COR-L47 (cell line): ENCODE measurements at regions not wholly inside any gene's neighbourhood (a gene's known extent, or its start where the extent isn't known, plus 50 kb on each side); places are given as distances from the start of the nearest gene placed in this dataset.

Experiments
- DNase-seq: peaks from one replicate; lab custom pipeline; 2025; lab: John Stamatoyannopoulos, UW

DNA sequence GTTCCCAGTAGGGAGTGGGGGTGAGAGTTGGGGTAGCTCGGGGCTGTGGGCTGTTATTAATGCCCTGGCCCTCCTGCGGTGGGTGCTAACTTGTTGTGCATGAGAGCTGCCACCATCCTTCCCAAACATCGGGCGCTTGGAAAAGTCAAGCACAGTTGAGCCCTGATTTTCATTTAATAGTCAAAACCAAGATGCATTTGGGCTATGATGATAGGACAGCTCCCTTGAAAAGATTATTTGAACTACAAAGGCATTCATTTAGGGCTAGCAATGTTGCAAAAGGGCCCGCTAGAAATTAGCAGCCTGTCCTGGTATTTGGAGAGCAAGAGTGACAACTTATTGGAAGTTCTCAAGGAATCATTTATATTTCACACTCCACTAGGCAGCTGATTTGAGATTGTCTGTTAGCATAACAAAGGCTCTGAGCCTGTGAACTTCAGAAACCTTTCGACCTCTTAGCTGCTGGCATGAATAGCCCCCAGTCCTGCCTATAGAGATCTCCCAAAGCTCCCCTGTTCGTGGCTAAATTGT is 128.2 kb upstream of the TMEM161B start:
- no peak for DNase-seq

DNA sequence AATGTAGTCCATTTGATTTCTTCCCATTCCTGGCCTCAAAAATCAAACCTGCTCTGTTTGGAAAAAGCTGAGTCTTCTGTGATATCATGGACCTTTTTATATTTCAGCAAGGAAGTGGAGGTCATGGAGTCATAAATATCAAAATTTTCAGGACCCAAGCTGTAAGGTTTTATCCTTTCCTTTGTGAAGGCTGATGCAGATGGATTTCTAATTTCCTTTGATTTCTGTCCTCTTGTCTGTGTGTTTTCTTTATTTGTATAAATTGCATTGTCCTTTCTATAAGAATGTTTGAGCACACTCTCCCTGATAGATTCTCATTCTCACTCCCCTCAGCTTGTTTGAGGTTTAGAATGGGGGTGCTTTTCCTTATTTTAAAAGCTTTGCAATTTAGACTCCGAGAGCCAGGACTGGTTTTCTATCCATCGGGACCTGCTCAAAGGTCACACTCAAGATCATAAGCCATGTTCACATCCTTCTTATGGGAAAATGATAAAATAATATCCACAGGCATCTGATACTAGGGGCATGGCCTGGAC is 127.4 kb upstream of the TMEM161B start:
- no peak for DNase-seq

DNA sequence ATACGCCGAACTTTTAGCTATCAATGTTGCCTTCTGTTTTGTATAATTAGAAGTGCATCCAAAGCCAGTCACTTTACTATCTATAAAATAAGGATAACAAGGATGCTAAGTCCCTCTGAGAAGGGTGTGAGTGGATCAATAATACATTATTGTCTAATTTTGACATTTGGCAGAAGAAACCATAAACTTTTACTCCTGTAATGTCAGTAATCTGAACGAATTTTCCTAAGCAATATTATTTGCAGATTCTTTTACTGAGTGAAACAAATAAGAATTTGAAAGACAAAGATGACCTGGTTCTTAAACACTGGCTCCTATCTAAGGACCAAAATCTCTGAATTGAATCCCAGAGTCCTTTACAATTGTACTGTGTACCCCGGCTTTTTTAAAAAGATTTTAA is 126.6 kb upstream of the TMEM161B start:
- no peak for DNase-seq

DNA sequence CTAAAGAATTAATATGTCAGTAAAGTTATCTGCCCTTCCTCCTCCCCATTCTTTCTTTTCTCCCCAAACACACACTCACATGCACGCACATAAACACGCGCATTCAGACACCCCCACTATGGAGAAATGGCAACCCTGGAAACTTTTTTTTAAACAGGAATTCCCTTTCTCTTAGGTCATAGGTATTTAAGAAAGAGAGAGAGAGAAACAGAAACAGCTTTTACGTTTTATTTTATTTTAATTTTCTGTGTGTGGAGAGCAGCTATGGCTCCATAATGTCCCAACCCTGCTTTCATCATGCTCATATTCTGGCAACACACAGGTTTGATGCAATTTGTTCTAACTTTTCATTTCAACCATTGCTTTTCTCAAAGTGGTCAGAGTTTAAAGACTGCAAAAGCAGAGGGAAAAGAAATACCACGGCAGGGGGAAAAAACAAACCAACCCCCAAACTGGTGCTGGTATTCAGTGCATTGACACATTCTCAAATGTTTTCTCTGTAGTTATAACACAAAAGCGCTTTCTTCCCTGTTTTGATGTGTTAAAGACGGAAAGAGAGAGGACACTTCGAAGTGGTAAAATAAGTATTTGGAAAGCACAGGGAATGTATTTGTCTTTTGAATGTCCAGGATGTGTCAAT is 126.0 kb upstream of the TMEM161B start:
- DNase-seq: no peak

DNA sequence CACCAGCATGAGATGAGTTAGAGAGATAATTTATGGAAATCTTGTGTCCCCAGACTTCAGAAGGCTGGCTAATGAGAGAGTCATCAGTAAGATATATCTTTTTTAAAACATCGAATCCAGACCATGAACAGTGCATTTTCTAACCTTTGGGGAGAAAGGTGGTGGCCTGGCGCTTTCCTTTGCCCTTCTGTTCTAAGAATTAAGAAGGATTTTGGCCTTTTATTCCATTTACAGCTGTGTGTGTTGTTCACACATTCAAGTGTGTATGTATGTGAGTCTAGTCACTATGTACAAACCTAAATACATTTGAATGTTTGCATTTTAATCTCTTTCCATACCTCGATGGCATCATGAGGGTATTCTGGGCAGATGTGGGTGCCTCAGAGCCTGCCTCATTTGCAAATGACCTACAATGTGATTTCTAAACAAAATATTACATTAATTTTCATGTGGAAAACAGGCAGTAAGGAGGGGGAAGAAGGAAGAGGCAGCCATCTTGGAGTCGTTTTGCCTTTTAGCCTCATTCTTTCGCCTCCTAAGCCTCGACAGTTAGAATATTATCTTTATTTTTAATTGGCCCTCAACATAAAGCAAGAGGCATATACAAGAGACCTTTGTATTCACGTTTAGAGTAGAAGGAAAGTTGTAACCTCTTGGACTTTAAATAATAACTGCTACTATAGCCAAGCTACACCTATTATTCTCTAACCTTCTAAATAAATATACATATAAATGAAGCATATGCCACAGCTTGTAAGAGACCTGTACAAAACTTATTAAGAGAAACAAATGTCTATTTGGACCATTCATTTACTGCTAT is 125.3 kb upstream of the TMEM161B start:
- no peak for DNase-seq

DNA sequence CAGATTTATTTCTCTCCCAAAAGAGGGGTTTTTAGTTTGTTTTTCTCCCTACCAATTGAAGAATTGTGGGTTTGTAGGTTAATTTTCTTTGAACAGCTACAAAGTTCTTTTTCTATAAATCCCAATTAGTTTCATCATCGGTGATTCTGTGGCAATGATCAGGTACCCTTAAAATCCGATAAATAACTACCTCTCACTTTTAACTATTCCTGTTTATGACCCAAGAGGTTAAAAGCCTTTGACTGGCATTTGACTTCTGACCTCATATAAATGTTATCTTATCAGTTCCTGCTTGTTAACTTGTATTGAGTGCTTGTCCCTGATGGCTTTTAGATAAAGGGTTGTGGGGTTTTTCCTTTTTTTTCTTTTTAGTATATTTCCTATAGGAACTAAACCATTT is 124.4 kb upstream of the TMEM161B start:
- no peak for DNase-seq

DNA sequence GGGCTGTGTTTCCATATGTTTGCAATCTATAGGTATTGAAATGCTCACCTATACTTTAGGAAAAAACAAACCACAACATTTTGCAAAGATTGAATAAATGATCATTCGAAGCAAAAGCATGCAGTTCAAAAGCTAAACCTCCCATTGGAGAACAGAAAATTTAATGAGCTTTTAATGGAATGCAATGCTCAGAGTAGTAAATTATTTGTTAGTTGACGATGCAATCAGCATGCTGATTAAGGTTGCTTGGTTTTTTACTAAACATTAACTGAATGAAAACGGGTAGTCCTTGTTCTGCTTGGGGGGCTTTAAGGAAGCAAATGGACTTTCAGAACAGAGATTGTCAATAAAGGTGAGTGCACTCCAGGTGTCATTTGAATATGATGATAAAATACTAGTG is 123.3 kb upstream of the TMEM161B start:
- no peak for DNase-seq

DNA sequence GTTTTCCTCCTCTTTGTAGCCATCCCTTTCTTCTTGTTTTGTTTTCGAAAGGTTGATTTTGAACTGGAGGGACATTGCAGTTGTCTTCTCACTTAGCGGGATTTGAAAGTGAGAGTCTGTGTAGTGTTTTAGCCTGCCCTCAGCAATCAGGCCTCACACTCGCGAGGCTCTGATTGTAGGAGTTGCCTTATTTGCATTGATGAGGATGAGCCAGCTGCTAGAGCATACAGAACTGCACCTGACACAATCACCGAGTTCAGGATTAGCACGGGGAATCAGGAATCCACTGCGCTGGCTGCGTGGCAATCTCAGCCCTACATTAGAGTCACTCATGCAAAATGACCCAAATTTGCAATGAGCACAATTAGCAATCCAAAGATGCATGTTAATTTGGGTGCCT is 122.5 kb upstream of the TMEM161B start:
- DNase-seq: no peak

DNA sequence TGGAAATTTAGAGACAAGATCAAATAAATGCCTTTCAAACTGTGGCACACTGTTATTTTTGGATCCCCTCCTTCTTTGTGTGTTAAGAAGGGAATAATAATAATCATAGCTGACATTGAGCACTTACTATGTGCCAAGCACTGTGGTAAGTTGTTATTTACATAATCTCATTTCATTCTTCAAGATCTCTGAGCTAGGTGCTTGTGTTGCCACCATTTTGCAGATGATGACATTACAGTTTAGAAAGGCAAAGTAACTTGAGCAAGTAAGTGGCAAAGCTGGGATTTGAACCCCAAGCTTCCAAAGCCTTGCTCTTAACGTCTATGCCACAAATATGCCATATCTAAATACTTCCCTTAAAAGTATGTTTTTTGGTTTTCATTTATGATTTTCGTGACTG is 121.8 kb upstream of the TMEM161B start:
- no peak for DNase-seq

DNA sequence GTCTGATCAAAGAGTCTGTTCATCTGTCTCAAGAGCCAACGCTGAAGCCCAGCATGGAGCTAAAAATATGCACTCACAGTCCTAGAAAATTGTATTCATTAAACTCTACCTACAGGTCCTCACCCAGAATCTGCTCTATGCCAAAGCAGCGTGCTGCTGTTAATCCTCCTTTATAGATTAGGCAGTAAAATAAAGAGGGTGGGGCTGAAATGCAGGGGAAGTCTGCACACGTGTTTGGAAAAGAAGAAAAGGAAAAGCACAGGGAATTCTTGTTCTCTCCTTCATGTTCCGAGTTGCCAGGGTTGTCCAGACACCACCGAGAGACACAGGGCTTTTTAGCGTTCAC is 121.4 kb upstream of the TMEM161B start:
- DNase-seq: no peak

DNA sequence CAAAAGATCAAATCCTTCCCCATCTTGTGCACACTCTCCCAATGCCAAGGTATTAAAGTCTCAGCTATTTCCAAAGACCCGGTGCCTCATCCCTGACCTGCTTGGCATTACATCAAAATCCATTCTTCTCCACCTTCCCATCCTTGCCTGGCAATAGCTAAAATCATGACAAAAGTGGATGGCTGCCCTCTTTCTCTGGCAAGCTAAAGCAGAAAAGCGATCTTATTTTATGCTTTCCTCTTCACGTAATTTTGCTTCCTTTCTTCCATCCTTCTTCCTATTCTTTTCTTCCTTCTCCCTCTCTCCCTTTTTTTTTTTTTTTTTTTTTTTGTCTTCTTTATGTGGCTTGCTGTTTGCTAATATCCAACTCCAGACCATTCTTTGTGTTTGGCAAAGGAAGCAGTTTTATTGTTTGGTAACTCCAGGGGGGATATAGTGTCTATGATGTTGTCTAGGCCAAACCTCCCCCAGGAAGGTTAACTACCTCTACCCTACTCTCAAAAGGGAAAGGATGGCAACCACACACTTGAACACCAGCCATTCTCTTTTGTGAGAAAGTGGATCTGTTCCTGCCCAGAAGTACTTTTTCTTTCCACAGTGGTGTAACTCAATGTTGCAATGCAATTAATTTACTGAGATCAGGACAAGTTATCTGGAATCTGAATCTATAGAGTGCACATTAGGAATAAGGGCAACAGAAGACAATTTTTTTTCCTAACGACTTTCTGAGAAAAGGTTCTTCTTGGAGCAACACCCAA is 120.9 kb upstream of the TMEM161B start:
- DNase-seq: peak; percentile 66

DNA sequence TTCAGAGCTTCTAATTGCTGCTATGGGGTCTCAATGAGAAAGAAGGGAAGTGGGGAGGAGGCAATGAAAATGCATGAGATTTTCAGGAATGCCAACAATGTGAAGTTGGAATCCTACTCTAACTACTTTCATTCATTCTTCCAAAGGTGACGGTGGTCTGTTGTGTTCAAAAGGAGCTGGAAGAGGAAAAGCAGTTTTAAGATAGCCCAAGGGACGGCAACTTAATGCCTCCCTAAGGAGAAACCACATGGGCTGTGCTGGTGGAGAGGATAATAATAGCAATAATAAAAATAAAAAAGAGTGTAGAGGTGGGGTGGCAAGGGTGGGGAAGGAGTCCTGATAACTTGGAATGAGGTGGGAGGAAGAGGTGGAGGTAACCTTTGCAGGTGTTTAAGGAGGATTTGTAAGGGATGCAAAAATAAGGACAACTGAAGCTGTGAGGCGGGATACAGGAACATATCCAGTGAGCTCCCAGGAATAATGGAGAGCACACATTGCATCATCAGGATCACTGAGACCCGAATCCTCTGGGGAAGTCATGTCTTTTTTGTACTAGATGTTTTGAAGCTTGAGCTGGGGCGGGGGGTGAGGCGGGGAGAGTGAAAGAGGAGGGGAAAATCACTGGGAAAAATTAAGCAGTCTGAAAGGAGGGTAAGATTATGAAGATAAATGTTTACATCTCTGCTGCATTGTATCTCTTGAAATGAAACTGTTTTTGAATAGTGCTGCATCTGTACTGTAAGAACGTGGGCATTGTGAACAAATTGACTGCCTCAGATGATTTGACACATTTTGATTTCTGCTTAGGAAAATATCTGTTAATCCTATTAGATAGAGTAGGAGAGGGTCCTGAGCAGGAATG is 120.1 kb upstream of the TMEM161B start:
- no peak for DNase-seq

DNA sequence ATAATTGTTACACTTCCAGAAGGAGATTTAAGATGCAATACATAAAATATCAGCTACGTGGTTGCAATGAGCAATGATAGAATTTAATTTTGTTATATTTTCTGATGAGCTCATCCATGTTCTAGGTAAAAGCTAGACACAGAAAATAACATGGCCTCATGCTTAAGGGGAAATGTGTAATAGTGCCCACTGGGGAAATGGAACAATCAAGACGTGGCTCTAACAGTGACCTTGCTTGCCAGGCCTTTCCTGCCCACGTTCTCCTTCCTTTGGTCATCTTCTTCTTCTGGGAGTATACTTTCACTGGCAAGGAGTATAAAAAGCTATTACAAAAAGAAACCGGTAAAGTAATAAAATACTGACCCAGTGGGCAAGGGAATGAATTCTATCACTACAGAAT is 116.2 kb upstream of the TMEM161B start:
- DNase-seq: no peak

DNA sequence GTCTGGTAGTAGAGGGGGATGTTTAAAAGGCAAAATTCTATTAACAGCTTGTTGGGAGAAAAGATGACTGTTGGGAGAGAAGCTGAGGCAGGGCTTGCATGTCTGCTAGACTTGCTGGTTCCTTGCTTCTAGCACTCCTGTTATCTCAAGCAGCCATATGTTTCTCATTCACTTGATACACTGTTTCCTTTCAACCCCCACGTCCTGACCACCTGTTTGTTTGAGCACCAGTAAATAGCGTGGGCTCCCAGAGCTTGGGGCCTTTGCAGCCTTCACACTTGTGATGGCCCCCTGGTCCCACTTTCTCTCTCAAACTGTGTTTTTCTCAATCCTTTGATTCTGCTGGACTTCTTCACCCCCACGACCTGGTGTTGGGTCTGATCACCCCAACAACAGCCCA is 111.7 kb upstream of the TMEM161B start:
- no peak for DNase-seq

DNA sequence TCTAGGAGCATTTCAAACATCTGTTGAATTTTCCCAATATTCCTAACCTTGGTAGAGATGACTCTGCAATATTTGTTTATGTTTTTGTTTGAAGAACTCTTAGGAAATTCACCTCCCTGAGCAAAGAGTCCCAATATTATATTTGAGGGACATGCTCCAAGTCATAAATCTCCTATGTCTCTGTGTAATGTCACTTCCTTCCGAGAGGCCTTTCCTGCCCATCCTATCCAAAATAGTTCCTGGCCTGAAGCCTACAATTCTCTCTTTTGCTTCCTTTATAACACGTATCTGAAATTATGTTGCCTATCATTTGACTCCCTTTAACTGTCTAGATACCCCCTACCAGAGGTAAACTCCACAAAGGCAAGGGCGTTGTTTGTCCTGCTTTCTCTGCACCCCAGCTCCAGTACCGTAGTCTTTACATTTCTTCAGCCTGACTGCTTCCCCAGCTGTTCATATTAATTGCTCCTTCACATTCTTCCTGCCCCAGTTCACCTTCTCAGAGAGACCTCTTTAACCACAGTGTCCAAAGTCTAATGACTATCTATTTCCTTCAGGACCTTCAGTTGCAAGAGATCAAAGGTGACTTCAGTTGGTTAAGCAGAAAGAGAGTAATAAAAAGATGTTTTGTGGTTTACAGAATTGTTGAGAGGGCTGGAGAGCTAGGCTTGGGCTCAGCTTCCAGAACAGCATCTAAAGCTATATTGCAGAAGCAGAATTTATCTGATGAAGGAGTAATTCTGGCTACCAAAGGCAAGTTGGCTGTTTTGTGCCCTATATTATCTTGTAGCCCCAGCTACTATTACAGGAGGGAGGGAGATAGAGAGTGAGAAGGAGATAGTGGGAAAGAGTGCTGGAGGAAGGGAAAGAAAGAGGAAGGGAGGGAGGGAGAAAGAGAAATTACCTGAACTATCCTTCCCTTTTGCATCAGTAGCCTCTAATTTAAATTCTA is 109.3 kb upstream of the TMEM161B start:
- no peak for DNase-seq

DNA sequence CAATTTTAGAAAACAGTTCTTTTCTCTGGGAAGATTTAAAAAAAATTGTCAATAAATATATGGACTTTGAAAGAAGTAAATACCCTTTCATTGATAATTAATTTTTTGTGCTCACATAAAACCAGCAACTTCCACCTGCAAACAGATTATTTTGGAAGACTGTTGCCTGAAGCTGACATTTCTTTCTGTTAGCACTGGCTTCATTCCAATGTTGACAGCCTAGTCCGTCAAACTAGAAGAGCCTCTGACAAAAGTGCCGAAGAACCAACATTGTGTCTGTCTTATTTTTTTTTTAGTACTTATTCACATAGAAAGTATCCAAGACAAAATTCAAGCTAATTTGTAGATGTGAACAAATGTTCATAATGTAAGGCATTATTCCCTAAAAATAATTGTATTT is 108.6 kb upstream of the TMEM161B start:
- DNase-seq: no peak

DNA sequence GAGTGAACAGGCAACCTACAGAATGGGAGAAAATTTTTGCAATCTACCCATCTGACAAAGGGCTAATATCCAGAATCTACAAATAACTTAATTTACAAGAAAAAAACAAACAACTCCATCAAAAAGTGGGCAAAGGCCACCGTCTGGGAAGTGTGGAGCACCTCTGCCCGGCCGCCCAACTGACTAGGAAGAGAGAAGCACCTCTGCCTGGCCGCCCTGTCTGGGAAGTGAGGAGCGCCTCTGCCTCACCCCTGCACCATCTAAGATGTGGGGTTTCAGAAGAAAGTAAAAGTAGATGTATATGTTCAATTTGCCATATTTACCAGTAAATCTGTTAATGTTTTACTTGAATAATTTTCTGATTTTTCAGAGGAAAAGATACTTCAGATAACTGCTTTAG is 108.1 kb upstream of the TMEM161B start:
- DNase-seq: no peak

DNA sequence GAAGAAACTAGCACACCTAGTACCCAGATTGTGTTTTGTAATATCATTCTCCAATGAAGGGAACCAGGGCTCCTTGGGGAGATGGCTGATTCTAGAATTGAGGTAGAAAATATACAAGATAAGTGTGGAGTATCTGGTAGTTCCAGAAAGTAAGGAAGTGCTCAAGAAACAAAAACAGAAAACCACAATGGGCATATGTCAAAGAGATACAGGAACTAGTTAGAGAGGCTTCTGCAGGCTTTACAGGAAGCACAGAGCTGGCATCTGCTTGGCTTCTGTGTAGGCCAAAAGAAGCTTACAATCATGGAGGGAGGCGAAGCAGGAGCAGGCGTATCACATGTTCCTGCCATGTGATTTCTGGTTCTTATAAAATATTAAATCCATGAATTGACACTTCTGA is 105.7 kb upstream of the TMEM161B start:
- DNase-seq: no peak

DNA sequence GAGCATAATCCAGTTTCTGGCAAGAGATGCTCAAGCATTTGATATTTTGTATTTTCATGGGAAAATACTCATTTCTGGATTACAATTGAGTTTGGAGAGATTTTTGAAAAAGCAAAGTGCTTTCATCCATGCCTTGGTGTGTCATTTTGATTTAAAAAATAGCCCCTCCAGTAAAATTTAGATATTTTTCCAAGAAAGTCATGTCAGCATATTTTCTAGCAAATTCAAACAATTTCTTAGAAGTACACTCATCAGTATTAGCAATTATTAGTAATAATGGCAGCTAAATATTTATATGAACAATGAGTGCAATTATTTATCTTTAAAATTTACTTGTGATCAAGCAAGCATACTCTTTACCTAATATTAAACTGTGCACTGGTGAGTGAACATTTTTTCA is 102.2 kb upstream of the TMEM161B start:
- DNase-seq: no peak

DNA sequence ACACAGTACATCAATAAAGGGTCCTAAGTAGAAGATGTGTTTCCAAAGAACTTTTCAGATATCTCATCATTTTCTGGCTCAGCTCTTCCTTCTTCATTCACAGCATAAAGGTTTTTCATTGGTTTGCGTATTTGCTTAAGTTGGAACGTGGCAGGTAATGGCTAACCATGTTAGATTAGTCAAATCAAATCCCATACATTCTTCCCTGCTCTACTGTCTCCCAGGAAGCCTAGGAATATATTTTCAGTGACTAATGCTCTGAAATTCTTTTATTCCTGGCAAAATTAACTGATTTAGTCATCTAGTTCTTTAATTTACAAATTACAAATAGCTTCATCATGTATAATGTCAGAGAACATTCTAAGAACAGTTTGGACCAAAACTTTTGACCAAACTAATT is 99.6 kb upstream of the TMEM161B start:
- no peak for DNase-seq

DNA sequence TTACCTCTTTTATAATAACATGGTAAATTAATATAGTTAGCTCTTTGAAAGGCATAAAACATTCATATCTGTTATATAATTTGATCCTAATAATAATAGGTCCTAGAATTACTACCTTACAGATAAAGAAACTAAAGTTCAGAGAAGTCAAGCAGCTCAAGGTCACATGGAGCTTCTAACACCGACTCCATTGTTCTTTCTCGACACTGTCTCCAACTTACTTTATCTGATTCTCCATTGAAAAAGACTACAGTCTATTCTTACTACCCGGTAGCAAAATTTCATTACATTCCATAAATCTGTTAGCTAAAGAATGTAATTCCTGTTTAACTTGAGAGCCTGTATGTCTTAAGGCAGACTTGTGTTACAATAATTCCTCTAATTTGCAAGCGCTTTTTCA is 96.3 kb upstream of the TMEM161B start:
- no peak for DNase-seq
